Stimulated activated naive B cell treated with anti-CD40 and anti-IgM and Interleukin-4, amounts not matched to agents 10 μg/mL and 1 μg/mL and 100 μg/mL, for 72 hours (primary cell): ENCODE measurements at regions not wholly inside any gene's neighbourhood (a gene's known extent, or its start where the extent isn't known, plus 50 kb on each side); places are given as distances from the start of the nearest gene placed in this dataset.
"Not testable (repeated sequence)": the region's sequence is repeated elsewhere in the genome, so short reads cannot be mapped to it uniquely, and the experiment has no call there.

Source experiments
- ATAC-seq, 2 donors: fragments of 150-1000 bp; cut with Tn5 transposase; replicated peaks; 2 replicates each; pipeline ENCODE4 v1.10.0; 2021; ENCODE audit warnings: moderate library complexity in 1 of 2
- DNase-seq: peaks from one replicate; pipeline ENCODE4 v3.0.0; 2021
- H3K27ac Mint-ChIP-seq: one replicate; pipeline ENCODE4 v1.8.0; 2022; ENCODE audit warnings: mild to moderate bottlenecking, mixed read lengths
- H3K27me3 Mint-ChIP-seq, 2 donors: one replicate each; pipeline ENCODE4 v1.8.0; 2022; ENCODE audit warnings: mixed read lengths in 2 of 2
- H3K36me3 Mint-ChIP-seq, 2 donors: one replicate each; pipeline ENCODE4 v1.8.0; 2022; ENCODE audit warnings: mixed read lengths in 2 of 2, mild to moderate bottlenecking in 1 of 2
- H3K4me1 Mint-ChIP-seq, 2 donors: one replicate each; pipeline ENCODE4 v1.8.0; 2022; ENCODE audit warnings: mixed read lengths in 2 of 2, mild to moderate bottlenecking in 1 of 2
- H3K4me3 Mint-ChIP-seq, 2 donors: one replicate each; pipeline ENCODE4 v1.8.0; 2022; ENCODE audit warnings: mild to moderate bottlenecking in 2 of 2, mixed read lengths in 2 of 2, moderate library complexity in 1 of 2
- H3K9me3 Mint-ChIP-seq, 2 donors: one replicate each; pipeline ENCODE4 v1.8.0; 2022; ENCODE audit warnings: mixed read lengths in 2 of 2, mild to moderate bottlenecking in 1 of 2

DNA sequence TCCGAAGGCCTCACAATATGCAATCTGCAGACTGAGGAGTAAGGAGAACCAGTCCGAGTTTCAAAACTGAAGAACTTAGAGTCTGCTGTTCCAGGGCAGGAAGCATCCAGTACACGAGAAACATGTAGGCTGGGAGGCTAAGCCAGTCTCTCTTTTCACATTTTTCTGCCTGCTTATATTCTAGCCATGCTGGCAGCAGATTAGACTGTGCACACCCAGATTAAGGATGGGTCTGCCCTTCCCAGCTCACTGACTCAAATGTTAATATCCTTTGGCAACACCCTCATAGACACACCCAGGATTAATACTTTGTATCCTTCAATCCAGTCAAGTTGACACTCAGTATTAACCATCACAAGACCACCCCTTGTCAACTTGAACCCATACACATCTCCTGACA lies 271.7 kb upstream of the PTER start:
- ATAC-seq, DNase-seq, H3K27me3 Mint-ChIP-seq, H3K4me3 Mint-ChIP-seq, H3K27ac Mint-ChIP-seq, H3K36me3 Mint-ChIP-seq, H3K4me1 Mint-ChIP-seq: not testable (repeated sequence)
- peaks cover 16 to 17% of the 10 kb centered on the region in 2 donors for H3K9me3 Mint-ChIP-seq

DNA sequence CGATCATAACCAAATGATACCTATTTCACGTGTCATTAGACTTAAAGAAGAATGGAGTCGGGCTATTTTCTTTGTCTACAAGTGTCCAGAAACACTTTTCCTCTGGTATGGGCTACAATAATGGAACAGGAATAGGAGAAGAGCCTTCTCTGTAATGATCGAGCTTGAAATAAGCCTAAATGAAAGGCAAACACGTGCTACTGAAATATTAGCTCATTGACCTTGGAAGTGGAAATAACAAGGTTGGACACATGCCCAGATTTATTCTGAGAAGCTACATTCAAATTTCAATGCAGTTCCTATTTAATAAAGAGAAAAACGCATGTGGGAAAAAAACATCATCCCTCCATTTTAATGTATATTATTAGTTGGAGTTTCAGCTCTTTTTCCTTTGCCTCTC lies 254.7 kb upstream of the PTER start:
- DNase-seq (no peak), ATAC-seq (no peak)

DNA sequence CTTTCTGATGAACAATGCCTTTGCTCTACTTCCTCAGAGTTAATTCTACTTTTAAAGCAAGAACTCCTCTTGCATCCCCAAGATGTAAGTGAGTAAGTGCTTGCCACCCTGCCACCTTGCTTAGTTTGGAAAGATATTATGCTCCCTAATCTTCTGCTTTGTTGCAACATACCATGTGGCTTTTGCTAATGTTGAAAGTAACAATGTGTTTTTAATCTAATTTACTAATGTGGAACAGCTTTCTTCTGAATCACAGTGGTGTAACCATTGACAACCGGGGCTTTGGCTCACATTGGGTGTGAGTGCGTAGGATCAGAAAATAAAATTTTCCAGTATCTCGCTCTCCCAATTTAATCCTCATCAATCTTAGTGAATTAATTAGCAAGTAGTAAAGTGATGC lies 254.1 kb upstream of the PTER start:
- Mint-ChIP-seq H3K9me3 (no peaks in the 10 kb centered on the region), H3K4me3 (no peak overlapping the region), H3K4me1 (no peaks in the 10 kb centered on the region), H3K36me3 (no peaks in the 10 kb centered on the region), H3K27ac (no peak overlapping the region), H3K27me3 (no peaks in the 10 kb centered on the region)
- DNase-seq (no peak), ATAC-seq (no peak)

More for the DNA sequence above, 254.7 kb upstream of the PTER start:
- Mint-ChIP-seq H3K4me1 (no peaks in the 10 kb centered on the region), H3K27me3 (no peaks in the 10 kb centered on the region), H3K27ac (no peak overlapping the region), H3K9me3 (no peaks in the 10 kb centered on the region), H3K4me3 (no peak overlapping the region), H3K36me3 (no peaks in the 10 kb centered on the region)

DNA sequence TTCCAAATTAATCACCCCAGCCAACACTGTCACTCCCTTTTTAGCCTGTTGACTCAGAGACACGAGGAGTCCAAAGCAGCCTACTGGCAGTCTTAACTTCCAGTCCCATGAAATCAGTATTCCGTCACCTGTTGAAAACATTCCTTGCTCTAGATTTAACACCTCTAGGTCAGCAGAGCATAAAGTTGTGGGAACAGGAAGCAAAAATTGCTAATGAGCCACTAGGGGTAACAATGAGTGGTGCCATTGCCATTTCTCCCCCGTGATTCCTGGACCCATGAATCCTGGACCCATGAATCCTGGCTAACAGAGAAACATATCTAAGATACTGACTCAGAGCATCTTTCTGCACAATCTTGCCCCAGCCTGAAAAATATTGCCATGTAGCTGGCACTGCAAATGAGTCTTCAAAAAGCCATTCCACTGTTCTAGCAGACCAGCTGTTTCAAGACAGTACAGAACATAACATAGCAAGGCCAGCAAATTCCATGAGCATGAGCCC lies 252.7 kb upstream of the PTER start:
- Mint-ChIP-seq H3K4me3 (no peak overlapping the region), H3K4me1 (no peaks in the 10 kb centered on the region), H3K27me3 (no peaks in the 10 kb centered on the region), H3K27ac (no peak overlapping the region), H3K36me3 (no peaks in the 10 kb centered on the region), H3K9me3 (no peaks in the 10 kb centered on the region)
- ATAC-seq (no peak), DNase-seq (no peak)

DNA sequence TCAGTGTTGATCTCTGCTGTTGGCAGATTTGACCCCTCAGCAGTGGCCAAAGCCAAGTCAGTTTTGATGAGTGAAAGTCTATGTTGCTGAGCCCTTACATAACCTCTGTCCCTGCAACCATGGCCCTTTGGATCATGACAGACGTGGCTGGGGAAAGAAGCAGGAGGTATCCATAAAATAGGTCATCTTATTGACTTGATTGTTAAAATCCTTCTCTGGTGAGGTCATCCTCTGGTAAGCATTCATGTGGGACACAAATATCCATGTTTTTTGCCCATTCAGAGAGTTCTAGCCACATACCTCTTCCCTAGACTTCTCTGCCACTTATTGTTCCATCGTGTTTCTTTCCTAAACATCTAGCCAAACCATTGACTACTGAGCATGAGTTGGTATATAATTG lies 251.9 kb upstream of the PTER start:
- DNase-seq, result no peak
- no peak overlapping the region for H3K27ac Mint-ChIP-seq
- no peaks in the 10 kb centered on the region for H3K27me3 Mint-ChIP-seq
- no peaks in the 10 kb centered on the region for H3K4me1 Mint-ChIP-seq
- no peak for ATAC-seq
- H3K9me3 Mint-ChIP-seq, result no peaks in the 10 kb centered on the region
- no peak overlapping the region for H3K4me3 Mint-ChIP-seq
- no peaks in the 10 kb centered on the region for H3K36me3 Mint-ChIP-seq

DNA sequence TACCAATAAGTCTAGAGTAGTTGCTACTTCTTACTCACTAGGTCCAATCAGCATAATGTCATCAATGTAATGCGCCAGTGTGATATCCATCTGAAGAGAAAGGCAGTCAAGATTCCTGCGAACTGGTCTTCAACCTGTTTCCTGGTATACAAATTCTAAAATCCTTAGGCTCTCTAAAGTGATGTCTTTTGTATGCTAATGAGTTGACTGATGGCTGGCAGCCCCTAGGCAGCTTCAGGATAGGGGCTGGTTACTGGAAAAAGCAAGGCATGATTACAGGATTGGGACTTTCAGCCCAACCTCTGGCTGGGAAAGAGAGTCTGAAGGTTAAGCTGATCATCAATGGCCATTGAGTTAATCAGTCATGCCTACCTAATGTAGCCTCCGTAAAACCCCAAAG lies 250.2 kb upstream of the PTER start:
- H3K4me1 Mint-ChIP-seq, result no peaks in the 10 kb centered on the region
- DNase-seq (no peak), ATAC-seq (no peak)
- no peak overlapping the region for H3K4me3 Mint-ChIP-seq
- peaks cover 0 to 3% of the 10 kb centered on the region in 2 donors for H3K9me3 Mint-ChIP-seq
- H3K36me3 Mint-ChIP-seq, result no peaks in the 10 kb centered on the region
- no peak overlapping the region for H3K27ac Mint-ChIP-seq
- H3K27me3 Mint-ChIP-seq, result no peaks in the 10 kb centered on the region

DNA sequence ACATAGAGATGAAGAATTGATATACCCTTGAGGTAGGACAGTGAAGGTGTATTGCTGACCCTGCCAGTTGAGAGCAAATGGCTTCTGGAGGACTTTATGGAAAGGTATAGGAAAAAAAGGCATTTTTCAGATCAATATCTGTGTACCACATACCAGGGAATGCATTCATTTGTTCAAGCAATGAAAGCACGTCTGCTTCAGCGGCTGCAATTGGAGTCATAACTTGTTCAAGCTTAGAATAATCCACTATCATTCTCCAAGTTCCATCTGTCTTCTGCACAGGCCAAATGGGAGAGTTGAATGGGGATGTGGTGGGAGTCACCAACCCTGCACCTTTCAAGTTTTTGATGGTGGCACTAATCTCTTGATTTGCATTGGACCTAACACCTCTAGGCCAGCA lies 249.6 kb upstream of the PTER start:
- no peak overlapping the region for H3K4me3 Mint-ChIP-seq
- DNase-seq (no peak), ATAC-seq (no peak)
- no peaks in the 10 kb centered on the region for H3K36me3 Mint-ChIP-seq
- H3K27me3 Mint-ChIP-seq, result no peaks in the 10 kb centered on the region
- H3K9me3 Mint-ChIP-seq, result peaks cover 0 to 3% of the 10 kb centered on the region in 2 donors
- no peaks in the 10 kb centered on the region for H3K4me1 Mint-ChIP-seq
- H3K27ac Mint-ChIP-seq, result no peak overlapping the region

DNA sequence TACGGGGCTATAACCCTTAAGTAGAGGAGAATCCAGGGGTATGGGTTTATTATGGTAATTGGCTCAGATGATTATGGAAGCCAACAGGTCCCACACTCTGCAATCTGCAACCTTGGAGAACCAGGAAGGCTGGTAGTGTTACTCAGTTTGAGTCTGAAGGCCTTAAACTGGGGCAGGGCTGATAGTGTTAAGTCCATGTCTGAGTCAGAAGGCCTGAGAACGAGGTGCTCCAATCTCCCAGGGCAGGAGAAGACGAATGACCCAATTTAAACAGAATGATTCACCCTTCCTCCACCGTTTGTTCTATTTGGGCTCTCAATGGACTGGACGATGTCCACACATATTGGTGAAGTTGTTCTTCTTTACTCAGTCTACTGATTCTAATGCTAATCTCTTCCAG lies 244.5 kb upstream of the PTER start:
- no peaks in the 10 kb centered on the region for H3K36me3 Mint-ChIP-seq
- no peak for DNase-seq
- no peaks in the 10 kb centered on the region for H3K27me3 Mint-ChIP-seq

DNA sequence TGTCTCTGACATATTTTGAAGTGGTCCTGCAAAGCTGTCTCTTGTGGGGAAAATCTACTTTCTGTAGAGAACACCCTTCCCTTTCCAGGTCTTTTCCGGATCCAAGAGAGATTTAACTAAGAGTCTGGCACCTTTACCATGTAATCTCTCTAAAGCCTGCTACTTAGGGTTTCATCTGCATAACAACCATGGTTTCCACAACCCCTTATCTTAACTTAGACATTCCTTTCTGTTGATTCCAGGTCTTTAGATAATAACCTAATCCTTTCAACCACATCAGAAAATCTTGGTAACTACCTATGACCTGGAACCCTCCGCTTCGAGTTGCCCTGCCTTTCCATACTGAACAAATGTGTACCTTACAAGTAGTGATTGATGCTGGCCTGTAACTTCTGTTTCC lies 243.6 kb upstream of the PTER start:
- no peaks in the 10 kb centered on the region for H3K4me1 Mint-ChIP-seq
- H3K27me3 Mint-ChIP-seq, result no peaks in the 10 kb centered on the region
- no peak for DNase-seq
- H3K36me3 Mint-ChIP-seq, result no peaks in the 10 kb centered on the region
- H3K9me3 Mint-ChIP-seq, result peaks cover 0 to 3% of the 10 kb centered on the region in 2 donors
- H3K27ac Mint-ChIP-seq, result no peak overlapping the region
- H3K4me3 Mint-ChIP-seq, result no peak overlapping the region
- no peak for ATAC-seq

More for the DNA sequence above, 244.5 kb upstream of the PTER start:
- Mint-ChIP-seq H3K27ac (no peak overlapping the region), H3K4me3 (no peak overlapping the region), H3K9me3 (peaks cover 0 to 3% of the 10 kb centered on the region in 2 donors), H3K4me1 (no peaks in the 10 kb centered on the region)
- no peak for ATAC-seq

DNA sequence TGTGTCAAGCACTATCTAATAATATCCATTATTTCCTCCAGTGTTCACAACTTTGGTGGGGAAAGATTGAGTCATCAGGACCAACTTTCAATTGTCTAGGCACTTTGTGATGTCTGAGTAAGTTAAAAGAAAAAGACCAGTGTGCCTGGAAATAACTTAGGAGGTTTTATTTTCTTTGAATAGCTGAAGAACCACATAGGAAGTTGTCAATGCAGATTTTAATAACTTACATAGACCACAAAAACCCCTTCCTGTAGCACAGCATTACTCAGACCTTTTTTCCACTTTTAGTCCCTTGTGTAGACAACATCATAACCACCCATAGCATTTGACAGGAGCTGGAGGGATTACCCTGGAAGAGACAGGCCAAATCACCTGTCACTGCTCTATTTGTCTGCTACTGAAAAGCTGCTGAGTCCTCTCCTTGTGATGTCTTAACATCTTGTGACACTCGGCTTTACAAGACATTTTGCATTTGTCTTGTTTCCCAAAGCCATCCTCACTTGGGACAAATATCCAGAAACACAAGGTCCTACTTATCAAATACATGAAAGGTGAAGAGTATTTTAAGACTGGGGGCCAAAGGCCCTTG lies 241.5 kb upstream of the PTER start:
- ATAC-seq (peak; percentile 69 to 83), DNase-seq (no peak)
- no peaks in the 10 kb centered on the region for H3K27me3 Mint-ChIP-seq
- no peaks in the 10 kb centered on the region for H3K4me1 Mint-ChIP-seq
- H3K36me3 Mint-ChIP-seq, result no peaks in the 10 kb centered on the region
- no peak overlapping the region for H3K27ac Mint-ChIP-seq
- no peak overlapping the region for H3K4me3 Mint-ChIP-seq
- H3K9me3 Mint-ChIP-seq, result peaks cover 0 to 2% of the 10 kb centered on the region in 2 donors

DNA sequence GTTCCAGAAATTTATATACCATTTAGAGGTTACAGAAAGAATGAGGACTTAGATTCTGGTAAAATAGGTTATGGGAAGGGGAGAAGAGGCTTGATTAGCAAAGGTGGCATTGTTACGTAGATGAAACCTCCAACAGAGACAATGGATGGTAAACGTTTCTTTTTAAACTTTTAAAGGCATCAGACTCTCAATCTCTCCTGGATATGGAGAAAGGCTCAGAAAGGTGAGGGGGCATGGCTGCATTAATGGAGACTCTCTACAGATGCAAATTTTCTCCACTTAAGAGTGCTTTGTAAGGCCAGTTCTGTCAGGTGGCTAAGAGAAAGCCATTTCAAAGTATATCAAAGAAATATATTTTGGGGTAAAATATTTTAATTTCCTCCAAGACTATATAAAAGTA lies 240.9 kb upstream of the PTER start:
- Mint-ChIP-seq H3K27ac (no peak overlapping the region), H3K36me3 (no peaks in the 10 kb centered on the region), H3K9me3 (peaks cover 0 to 1% of the 10 kb centered on the region in 2 donors), H3K27me3 (no peaks in the 10 kb centered on the region), H3K4me1 (no peaks in the 10 kb centered on the region), H3K4me3 (no peak overlapping the region)
- no peak for ATAC-seq
- DNase-seq, result no peak

DNA sequence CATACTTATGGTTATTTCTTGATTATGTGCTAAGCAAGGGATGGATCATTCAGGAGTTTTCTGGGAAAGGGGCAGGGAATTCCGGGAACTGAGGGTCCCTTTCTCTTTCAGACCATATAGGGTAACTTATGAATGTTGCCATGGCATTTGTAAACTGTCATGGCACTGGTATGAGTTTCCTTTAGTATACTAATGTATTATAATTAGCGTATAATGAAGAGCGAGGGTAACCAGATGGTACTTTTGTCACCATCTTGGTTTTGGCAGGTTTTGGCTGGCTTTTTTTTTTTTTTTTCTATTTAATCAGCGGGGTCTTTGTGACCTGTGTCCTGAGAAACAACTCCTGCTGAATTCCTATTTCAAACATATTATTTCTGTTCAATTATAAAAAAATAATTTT lies 237.6 kb upstream of the PTER start:
- ATAC-seq (no peak), DNase-seq (no peak)
- Mint-ChIP-seq H3K4me1 (no peaks in the 10 kb centered on the region), H3K4me3 (no peak overlapping the region), H3K27ac (no peak overlapping the region), H3K36me3 (no peaks in the 10 kb centered on the region), H3K27me3 (no peaks in the 10 kb centered on the region), H3K9me3 (peaks cover 0 to 4% of the 10 kb centered on the region in 2 donors)

DNA sequence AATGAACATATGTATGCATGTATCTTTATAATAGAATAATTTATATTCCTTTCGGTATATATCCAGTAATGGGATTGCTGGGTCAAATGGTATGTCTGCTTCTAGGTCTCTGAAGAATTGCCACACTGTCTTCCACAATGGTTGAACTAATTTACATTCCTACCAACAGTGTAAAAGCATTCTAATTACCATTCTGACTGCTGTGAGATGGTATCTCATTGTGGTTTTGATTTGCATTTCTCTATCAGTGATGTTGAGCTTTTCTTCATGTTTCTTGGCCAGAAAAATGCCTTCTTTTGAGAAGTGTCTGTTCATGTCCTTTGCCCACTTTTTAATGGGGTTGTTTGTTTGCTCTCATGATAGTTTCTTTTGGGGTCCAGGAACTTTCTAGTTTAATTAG lies 213.2 kb upstream of the PTER start:
- H3K27ac Mint-ChIP-seq, H3K4me3 Mint-ChIP-seq, H3K36me3 Mint-ChIP-seq, DNase-seq, H3K4me1 Mint-ChIP-seq, ATAC-seq, H3K27me3 Mint-ChIP-seq: not testable (repeated sequence)
- peaks cover 18% of the 10 kb centered on the region in 2 donors for H3K9me3 Mint-ChIP-seq

DNA sequence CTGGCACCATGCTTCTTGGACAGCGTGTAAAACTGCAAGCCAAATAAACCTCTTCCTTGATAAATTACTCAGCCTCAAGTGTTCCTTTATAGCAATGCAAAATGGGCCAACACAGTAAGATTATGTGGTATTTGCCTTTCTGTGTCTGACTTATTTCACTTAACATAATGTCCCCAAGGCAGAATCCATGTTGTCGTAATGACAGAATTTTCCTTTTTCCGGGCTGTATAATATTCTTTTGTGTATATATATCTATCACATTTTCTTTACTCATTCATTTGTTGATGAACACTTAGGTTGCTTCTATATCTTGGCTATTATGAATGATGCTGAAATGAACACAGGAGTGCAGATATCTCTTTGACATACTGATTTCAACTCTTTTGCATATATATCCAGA lies 209.1 kb upstream of the PTER start:
- H3K27ac Mint-ChIP-seq, result no peak overlapping the region
- DNase-seq (no peak), ATAC-seq (no peak)
- no peaks in the 10 kb centered on the region for H3K27me3 Mint-ChIP-seq
- no peak overlapping the region for H3K4me3 Mint-ChIP-seq
- no peaks in the 10 kb centered on the region for H3K36me3 Mint-ChIP-seq
- peaks cover 10 to 12% of the 10 kb centered on the region in 2 donors for H3K9me3 Mint-ChIP-seq
- no peaks in the 10 kb centered on the region for H3K4me1 Mint-ChIP-seq

DNA sequence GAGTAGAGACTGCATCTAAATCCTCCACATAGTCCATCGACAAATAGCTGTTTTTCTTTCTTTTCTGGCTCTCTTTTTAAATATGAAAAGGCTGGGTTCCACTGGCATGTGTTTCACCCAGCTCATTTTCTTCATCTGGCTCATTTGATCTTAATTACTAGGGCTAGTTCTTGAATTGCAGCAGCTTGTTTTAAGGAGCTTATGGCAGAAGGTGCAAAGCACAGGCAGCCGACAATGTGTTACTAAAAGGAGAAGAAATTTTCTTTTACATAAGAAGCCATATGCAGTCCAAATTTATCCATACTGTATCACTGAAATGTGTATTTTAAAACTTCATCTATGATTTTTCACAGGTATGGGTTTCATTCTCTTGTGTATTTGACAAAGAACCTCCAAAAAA lies 205.6 kb upstream of the PTER start:
- no peak for ATAC-seq
- peaks cover 3 to 6% of the 10 kb centered on the region in 2 donors for H3K9me3 Mint-ChIP-seq
- no peak for DNase-seq
- H3K4me1 Mint-ChIP-seq, result no peaks in the 10 kb centered on the region
- H3K27ac Mint-ChIP-seq, result no peak overlapping the region
- no peaks in the 10 kb centered on the region for H3K27me3 Mint-ChIP-seq
- H3K4me3 Mint-ChIP-seq, result no peak overlapping the region
- no peaks in the 10 kb centered on the region for H3K36me3 Mint-ChIP-seq
